A549 (cell line): ENCODE measurements at regions not wholly inside any gene's neighbourhood (a gene's known extent, or its start where the extent isn't known, plus 50 kb on each side); places are given as distances from the start of the nearest gene placed in this dataset.
A peak's percentile ranks its signal among the peaks of the same experiment; 100 is the strongest.

ENCODE experiments used
- ATAC-seq, 2 experiments: fragments of 200-7000 bp in 1 of 2; fragments of >200 bp in 1 of 2; cut with Nextera tagmentation in 1 of 2; cut with Tn5 transposase in 1 of 2; 3 replicates each; pipeline versions ENCODE4 v1.8.0 to v1.9.1; 2018 to 2020; ENCODE audit warnings: mild to moderate bottlenecking in 1 of 2, moderate library complexity in 1 of 2
- CTCF ChIA-PET: fragments of 300-600 bp; sonication (Branson Sonifier 250); formaldehyde crosslinking; extraction: SDS; loops from one replicate; lab custom pipeline; 2021; ENCODE audit warnings: antibody characterized with exemption, inconsistent platforms; lab: Yijun Ruan, JAX
- POLR2A ChIA-PET: fragments of 350-600 bp; formaldehyde crosslinking; extraction: SDS; loops from one replicate; lab custom pipeline; 2021; ENCODE audit warnings: antibody characterized with exemption, inconsistent platforms; lab: Yijun Ruan, JAX
- DNase-seq, 2 experiments: peaks; one replicate each; pipeline versions ENCODE4 v3.0.0 to v3.0.0-alpha.2; 2011 to 2016; ENCODE audit warnings: low read depth in 1 of 2, low spot score in 1 of 2
- FAIRE-seq: peaks from 2 replicates; lab custom pipeline; 2011; peaks lifted over from hg19 to GRCh38; lab: Jason Lieb, UNC
- H3K27ac ChIP-seq, 2 experiments: fragments of >200 bp; sonication (Bioruptor Twin); formaldehyde crosslinking; 3 replicates each; pipeline ENCODE4 v1.5.1; 2016 to 2017
- H3K4me1 ChIP-seq: fragments of >200 bp; sonication (Bioruptor Twin); formaldehyde crosslinking; 3 replicates; pipeline ENCODE4 v1.6.1; 2016
- H3K4me2 ChIP-seq: fragments of >200 bp; sonication (Bioruptor Twin); formaldehyde crosslinking; 3 replicates; pipeline ENCODE4 v1.6.1; 2016
- H3K4me3 ChIP-seq: fragments of >200 bp; sonication (Bioruptor Twin); formaldehyde crosslinking; 3 replicates; pipeline ENCODE4 v1.5.1; 2016
- H3K9me3 ChIP-seq: fragments of >200 bp; sonication (Bioruptor Twin); formaldehyde crosslinking; 3 replicates; pipeline ENCODE4 v1.6.1; 2016
- CHD2 ChIP-seq: fragments of 150-350 bp; IDR thresholded peaks from 2 replicates; pipeline ENCODE4 v1.6.1; 2014; ENCODE audit warnings: low read length; ENCODE audit not compliant: partially characterized antibody
- EHF ChIP-seq: fragments of 250-450 bp; sonication (Bioruptor Pico); IDR thresholded peaks from 2 replicates; pipeline ENCODE4 v1.5.0; 2020; ENCODE audit warnings: mild to moderate bottlenecking
- FOXS1 ChIP-seq: fragments of 250-450 bp; sonication (Bioruptor Pico); IDR thresholded peaks from 2 replicates; pipeline ENCODE4 v1.5.0; 2020; ENCODE audit warnings: mild to moderate bottlenecking, moderate library complexity
- HDAC2 ChIP-seq: fragments of 200-600 bp; sonication (generic); IDR thresholded peaks from 2 replicates; pipeline ENCODE4 v1.6.1; 2016
- HOXB5 ChIP-seq: fragments of 250-450 bp; sonication (Bioruptor Pico); IDR thresholded peaks from 2 replicates; pipeline ENCODE4 v1.5.0; 2020; ENCODE audit warnings: mild to moderate bottlenecking, moderate library complexity
- JUN ChIP-seq, 2 experiments: fragments of >200 bp; sonication (Bioruptor Twin); formaldehyde crosslinking; IDR thresholded peaks; 2 replicates in 1 of 2; 3 replicates in 1 of 2; pipeline ENCODE4 v1.6.1; 2016 to 2017
- MYC ChIP-seq: IDR thresholded peaks from 2 replicates; pipeline ENCODE4 v1.6.1; 2012; ENCODE audit warnings: mild to moderate bottlenecking, inconsistent platforms, low read length, improper control_type of control experiment, borderline replicate concordance
- NR3C1 ChIP-seq: fragments of >200 bp; sonication (Bioruptor Twin); formaldehyde crosslinking; IDR thresholded peaks from 3 replicates; pipeline ENCODE4 v1.6.1; 2017
- POLR2AphosphoS2 ChIP-seq: conservative IDR thresholded peaks from 2 replicates; pipeline ENCODE4 v1.6.1; 2012; ENCODE audit warnings: low read length, improper control_type of control experiment, inconsistent platforms
- RAD21 ChIP-seq, 2 experiments: fragments of >200 bp in 1 of 2; sonication (Bioruptor Twin) in 1 of 2; formaldehyde crosslinking in 1 of 2; IDR thresholded peaks in 1 of 2; conservative IDR thresholded peaks in 1 of 2; 2 replicates in 1 of 2; 3 replicates in 1 of 2; pipeline ENCODE4 v1.6.1; 2012 to 2018; ENCODE audit warnings: inconsistent platforms in 1 of 2
- RARB ChIP-seq: fragments of 250-450 bp; sonication (Bioruptor Pico); IDR thresholded peaks from 2 replicates; pipeline ENCODE4 v1.8.0; 2021; ENCODE audit warnings: mild to moderate bottlenecking, moderate library complexity
- RNF2 ChIP-seq: fragments of 200-600 bp; sonication (generic); IDR thresholded peaks from 2 replicates; pipeline ENCODE4 v1.6.1; 2016; ENCODE audit warnings: low read depth, mild to moderate bottlenecking, antibody characterized with exemption, moderate library complexity, borderline replicate concordance
- SMC3 ChIP-seq: fragments of >200 bp; sonication (Bioruptor Twin); formaldehyde crosslinking; IDR thresholded peaks from 3 replicates; pipeline ENCODE4 v1.6.1; 2018; ENCODE audit warnings: inconsistent platforms
- TFCP2L1 ChIP-seq: fragments of 250-450 bp; sonication (Bioruptor Pico); IDR thresholded peaks from 2 replicates; pipeline ENCODE4 v1.5.0; 2021; ENCODE audit warnings: mild to moderate bottlenecking
- ZNF302 ChIP-seq: fragments of 250-450 bp; sonication (Bioruptor Pico); IDR thresholded peaks from 2 replicates; pipeline ENCODE4 v1.9.0; 2021; ENCODE audit warnings: inconsistent platforms, mild to moderate bottlenecking, moderate library complexity
- WGBS: methylation state at CpG from one replicate; pipeline ENCODE4 v1.1.6; 2017; ENCODE audit errors: missing lambda C conversion rate; 5-methylcytosine and 5-hydroxymethylcytosine counted together
- TF ChIP-seq, protein P1 (sequence below): fragments of 450-650 bp; IDR thresholded peaks from 2 replicates; pipeline ENCODE4 v1.6.1; 2014; ENCODE audit warnings: antibody characterized with exemption
- TF ChIP-seq, protein P2 (sequence below): fragments of >200 bp; sonication (Bioruptor Twin); formaldehyde crosslinking; IDR thresholded peaks from 3 replicates; pipeline ENCODE4 v1.5.1; 2016
- TF ChIP-seq, protein P3 (sequence below): IDR thresholded peaks from 2 replicates; pipeline ENCODE4 v1.6.1; 2012
- TF ChIP-seq, protein P4 (sequence below): fragments of 200-600 bp; sonication (generic); IDR thresholded peaks from 2 replicates; pipeline ENCODE4 v1.6.1; 2016; ENCODE audit warnings: antibody characterized with exemption, mild to moderate bottlenecking, moderate library complexity

DNA sequence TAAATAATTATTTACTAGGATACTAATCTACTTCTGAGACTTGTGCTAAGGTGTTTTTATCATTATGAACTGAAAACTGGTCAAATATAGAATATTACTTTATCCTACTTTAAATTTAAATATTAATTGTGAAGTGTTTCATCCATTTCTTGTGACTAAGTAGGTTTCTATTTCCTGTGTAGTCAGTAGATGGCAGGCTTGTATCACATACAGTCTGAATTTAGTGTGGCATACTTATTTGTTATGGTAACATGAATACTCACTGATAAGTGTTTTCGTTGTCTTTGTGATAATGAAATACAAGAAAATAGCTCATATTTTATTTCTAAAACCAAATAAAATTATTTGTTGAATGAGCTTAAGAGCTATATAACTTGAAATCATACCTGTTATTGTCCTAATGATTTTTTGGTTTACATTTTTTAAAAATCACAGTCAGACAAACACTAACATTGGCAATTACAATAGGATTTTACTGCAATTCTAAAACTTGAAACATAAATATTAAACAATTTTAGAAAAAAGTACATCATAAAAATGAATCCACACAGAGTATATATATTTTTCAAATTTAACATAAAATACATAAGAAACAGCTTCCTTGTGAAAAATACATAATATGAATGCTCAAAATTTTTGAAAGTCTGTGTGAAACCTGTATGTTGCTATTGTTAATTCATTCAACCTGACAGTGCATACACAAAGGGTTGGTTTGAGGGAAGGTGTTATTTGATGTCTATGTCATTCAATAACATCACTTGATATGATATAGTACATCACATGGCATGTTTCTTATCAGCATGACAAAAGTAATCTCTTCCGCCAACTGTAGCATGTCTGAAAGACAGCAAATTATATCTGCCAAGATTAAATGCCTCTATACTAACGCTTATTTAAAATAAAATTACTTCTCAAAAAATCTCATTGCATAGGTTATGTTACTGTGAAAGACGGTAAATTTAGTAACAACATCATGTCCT is 904.8 kb upstream of the PCDH20 start:
- CTCF ChIA-PET, result interaction anchor here (0.6 to 1.2 kb wide), 6 partner anchors 10 to 37 kb away, joined by 3 to 6 read pairs (median 3); no protein-coding TSS in a partner anchor
- no peak overlapping the region for H3K4me3 ChIP-seq
- no peaks in the 10 kb centered on the region for H3K4me1 ChIP-seq
- no peak overlapping the region for H3K4me2 ChIP-seq
- no peaks in the 10 kb centered on the region for H3K9me3 ChIP-seq
- peak; percentile 66 to 69 for TF ChIP-seq RAD21 (conservative IDR thresholded peaks at IDR 0.05 in 1 of 2, IDR thresholded peaks at IDR 0.05 in 1 of 2)
- TF ChIP-seq SMC3, result 0 out of 3 replicates have a peak, but pooled peaks have one; percentile 35
- no peak for TF ChIP-seq JUN (IDR thresholded peaks at IDR 0.05)
- TF ChIP-seq, protein P1, sequence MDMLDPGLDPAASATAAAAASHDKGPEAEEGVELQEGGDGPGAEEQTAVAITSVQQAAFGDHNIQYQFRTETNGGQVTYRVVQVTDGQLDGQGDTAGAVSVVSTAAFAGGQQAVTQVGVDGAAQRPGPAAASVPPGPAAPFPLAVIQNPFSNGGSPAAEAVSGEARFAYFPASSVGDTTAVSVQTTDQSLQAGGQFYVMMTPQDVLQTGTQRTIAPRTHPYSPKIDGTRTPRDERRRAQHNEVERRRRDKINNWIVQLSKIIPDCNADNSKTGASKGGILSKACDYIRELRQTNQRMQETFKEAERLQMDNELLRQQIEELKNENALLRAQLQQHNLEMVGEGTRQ, result no peak
- TF ChIP-seq POLR2AphosphoS2, result no peak
- TF ChIP-seq, protein P2, sequence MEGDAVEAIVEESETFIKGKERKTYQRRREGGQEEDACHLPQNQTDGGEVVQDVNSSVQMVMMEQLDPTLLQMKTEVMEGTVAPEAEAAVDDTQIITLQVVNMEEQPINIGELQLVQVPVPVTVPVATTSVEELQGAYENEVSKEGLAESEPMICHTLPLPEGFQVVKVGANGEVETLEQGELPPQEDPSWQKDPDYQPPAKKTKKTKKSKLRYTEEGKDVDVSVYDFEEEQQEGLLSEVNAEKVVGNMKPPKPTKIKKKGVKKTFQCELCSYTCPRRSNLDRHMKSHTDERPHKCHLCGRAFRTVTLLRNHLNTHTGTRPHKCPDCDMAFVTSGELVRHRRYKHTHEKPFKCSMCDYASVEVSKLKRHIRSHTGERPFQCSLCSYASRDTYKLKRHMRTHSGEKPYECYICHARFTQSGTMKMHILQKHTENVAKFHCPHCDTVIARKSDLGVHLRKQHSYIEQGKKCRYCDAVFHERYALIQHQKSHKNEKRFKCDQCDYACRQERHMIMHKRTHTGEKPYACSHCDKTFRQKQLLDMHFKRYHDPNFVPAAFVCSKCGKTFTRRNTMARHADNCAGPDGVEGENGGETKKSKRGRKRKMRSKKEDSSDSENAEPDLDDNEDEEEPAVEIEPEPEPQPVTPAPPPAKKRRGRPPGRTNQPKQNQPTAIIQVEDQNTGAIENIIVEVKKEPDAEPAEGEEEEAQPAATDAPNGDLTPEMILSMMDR, result peak; percentile 56
- TF ChIP-seq, all 56 proteins: peak for 3
- ATAC-seq, result peak in 1 of 2 experiments; percentile 45; a peak in 1 of 6 replicates
- FAIRE-seq, result no peak
- POLR2A ChIA-PET, result no interaction called here
- WGBS, result 42% methylated on average over 4 of the region's 4 CpGs
- peak; percentile 1 to 54 for DNase-seq
- H3K27ac ChIP-seq, result no peak overlapping the region

DNA sequence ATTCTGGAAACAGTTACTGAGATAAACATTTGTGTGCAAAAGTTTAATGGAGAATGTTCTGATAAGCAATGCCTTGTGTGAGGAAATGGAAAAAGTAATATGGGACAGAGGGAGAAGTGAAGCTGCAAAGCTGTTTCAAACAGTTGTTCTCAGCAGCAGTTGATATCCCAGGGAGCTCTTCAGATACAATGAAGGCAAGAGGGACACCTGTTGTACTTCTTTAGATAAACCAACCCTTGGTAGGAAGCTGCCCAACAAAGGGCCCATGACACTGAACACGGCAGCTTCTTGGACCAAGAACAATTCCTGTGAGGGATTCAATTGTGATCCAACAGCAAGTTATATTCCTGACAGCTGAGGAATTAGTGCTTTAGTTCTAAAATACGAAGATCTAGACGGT is 894.3 kb upstream of the PCDH20 start:
- FAIRE-seq (no peak), ATAC-seq (no peak), DNase-seq (no peak)
- Histone ChIP-seq H3K9me3 (no peaks in the 10 kb centered on the region), H3K27ac (no peak overlapping the region), H3K4me2 (no peak overlapping the region), H3K4me3 (no peak overlapping the region), H3K4me1 (no peaks in the 10 kb centered on the region)
- ChIA-PET POLR2A (no interaction called here), CTCF (interaction anchor here (0.9 kb wide), 1 partner anchor 11 kb away, joined by 4 read pairs; no protein-coding TSS in a partner anchor)
- no peak for TF ChIP-seq MYC
- TF ChIP-seq HDAC2, result no peak
- no peak for TF ChIP-seq SMC3
- no peak for TF ChIP-seq ZNF302 (CRISPR knock-in tag)
- no peak for TF ChIP-seq EHF (CRISPR knock-in tag)
- no peak for TF ChIP-seq HOXB5 (CRISPR knock-in tag)
- no peak for TF ChIP-seq CHD2
- no peak for TF ChIP-seq RARB (CRISPR knock-in tag)
- TF ChIP-seq FOXS1 (CRISPR knock-in tag), result no peak
- TF ChIP-seq RNF2, result no peak
- no peak for TF ChIP-seq NR3C1
- TF ChIP-seq, protein P3, sequence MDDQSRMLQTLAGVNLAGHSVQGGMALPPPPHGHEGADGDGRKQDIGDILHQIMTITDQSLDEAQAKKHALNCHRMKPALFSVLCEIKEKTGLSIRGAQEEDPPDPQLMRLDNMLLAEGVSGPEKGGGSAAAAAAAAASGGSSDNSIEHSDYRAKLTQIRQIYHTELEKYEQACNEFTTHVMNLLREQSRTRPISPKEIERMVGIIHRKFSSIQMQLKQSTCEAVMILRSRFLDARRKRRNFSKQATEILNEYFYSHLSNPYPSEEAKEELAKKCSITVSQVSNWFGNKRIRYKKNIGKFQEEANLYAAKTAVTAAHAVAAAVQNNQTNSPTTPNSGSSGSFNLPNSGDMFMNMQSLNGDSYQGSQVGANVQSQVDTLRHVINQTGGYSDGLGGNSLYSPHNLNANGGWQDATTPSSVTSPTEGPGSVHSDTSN, result no peak
- TF ChIP-seq, protein P4, sequence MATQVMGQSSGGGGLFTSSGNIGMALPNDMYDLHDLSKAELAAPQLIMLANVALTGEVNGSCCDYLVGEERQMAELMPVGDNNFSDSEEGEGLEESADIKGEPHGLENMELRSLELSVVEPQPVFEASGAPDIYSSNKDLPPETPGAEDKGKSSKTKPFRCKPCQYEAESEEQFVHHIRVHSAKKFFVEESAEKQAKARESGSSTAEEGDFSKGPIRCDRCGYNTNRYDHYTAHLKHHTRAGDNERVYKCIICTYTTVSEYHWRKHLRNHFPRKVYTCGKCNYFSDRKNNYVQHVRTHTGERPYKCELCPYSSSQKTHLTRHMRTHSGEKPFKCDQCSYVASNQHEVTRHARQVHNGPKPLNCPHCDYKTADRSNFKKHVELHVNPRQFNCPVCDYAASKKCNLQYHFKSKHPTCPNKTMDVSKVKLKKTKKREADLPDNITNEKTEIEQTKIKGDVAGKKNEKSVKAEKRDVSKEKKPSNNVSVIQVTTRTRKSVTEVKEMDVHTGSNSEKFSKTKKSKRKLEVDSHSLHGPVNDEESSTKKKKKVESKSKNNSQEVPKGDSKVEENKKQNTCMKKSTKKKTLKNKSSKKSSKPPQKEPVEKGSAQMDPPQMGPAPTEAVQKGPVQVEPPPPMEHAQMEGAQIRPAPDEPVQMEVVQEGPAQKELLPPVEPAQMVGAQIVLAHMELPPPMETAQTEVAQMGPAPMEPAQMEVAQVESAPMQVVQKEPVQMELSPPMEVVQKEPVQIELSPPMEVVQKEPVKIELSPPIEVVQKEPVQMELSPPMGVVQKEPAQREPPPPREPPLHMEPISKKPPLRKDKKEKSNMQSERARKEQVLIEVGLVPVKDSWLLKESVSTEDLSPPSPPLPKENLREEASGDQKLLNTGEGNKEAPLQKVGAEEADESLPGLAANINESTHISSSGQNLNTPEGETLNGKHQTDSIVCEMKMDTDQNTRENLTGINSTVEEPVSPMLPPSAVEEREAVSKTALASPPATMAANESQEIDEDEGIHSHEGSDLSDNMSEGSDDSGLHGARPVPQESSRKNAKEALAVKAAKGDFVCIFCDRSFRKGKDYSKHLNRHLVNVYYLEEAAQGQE, result no peak
- TF ChIP-seq TFCP2L1 (CRISPR knock-in tag), result no peak
- WGBS, result 48% methylated on average over 2 of the region's 3 CpGs
